ENCODE measurements at regions not wholly inside any gene's neighbourhood (a gene's known extent, or its start where the extent isn't known, plus 50 kb on each side); places are given as distances from the start of the nearest gene placed in this dataset.

DNA sequence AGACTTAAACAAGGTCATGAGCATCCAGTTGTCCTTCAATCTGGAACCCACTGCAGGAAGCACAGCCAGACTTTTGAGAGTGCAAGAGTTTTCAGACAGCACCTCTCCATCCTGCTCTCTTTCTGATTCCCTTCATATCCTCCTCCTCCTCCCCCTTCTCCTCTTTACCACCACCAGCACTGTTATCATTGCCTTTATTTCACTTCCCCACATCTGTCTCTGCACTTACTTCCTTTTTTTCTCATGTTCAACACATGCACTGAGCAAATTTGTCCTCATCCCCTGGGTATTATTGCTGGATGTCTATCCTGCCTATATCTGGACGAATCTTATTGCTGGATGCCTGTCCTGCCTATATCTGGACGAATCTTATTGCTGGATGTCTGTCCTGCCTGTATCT is 554.8 kb downstream of the DHX35 start:
- no peak for DNase-seq

DNA sequence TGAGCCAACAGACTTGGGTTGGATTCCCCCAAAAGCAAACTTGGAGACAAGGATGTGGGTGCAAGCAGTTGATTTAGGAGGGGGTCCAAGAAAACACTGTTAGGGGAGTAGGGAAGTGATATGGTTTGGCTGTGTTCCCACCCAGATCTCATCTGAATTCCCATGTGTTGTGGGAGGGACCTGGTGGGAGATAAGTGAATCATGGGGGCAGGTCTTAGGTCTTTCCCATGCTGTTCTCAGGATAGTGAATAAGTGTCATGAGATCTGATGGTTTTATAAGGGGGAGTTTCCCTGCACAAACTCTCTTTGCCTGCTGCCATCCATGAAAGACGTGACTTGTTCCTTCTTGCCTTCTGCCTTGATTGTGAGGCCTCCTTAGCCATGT is 542.6 kb downstream of the DHX35 start:
- no peak for DNase-seq

DNA sequence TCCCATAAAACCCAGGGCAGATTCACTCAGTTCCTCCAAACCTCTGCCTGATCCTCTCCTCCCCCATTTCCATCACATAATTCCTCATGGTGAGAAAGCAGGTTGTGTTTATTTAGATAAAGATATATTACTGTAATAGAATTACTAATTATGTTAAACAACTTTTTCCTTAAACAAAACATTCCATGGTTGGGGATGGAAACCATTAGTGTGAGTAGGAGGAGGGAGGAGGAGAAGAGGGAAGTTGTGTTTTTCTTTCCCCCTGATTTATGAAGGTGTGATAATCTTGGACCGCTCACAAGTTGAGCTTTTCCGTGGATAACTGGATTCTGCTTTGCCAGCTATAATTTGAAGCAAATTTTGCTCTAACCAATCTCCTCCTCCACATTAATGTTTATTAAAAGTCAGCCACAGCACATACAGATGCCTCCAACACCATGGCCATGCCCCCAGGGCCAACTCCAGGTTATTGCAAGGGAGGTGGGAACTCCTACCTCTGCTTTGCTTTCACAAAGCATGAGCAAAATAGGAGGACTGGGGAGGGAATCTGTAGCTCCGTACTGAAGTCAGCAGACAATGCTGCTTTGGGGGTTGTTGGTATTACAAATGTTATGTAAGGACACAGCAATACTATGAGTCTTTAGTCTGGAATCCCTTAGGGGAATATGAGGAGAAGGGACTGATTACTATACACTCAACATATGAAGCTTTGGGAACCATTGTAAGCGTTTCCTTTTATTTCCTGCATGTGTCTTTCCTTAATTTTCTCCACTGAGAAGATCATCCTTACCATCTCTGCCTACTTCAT is 542.0 kb downstream of the DHX35 start:
- DNase-seq, result no peak

DNA sequence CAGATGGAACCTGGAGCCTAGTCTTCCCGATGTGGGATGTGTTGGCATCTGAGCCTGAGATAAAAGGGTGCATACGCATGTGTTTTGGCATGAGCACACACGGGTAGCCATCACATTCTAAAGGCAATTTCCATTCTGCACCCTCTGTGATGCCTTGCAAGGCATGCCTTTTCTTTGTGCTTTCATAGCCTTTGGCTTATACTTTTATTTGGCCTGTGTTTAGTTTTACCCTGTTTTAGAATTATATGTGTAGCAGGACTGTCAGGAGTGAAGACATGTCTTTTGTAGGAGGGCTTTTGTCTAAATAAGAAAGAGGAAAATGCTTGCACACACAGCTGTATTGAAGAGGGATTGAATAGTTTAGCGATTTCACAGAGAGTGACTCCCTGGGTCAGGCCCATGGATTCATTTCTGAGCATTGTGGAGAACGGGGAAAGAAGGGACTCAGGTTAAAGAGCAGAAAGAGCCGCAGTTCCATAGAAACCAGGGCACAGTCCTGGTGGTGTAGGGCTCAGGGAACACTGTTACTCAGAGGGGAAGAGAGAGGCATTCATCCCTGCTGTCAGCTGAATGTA is 530.2 kb downstream of the DHX35 start:
- DNase-seq, result no peak

DNA sequence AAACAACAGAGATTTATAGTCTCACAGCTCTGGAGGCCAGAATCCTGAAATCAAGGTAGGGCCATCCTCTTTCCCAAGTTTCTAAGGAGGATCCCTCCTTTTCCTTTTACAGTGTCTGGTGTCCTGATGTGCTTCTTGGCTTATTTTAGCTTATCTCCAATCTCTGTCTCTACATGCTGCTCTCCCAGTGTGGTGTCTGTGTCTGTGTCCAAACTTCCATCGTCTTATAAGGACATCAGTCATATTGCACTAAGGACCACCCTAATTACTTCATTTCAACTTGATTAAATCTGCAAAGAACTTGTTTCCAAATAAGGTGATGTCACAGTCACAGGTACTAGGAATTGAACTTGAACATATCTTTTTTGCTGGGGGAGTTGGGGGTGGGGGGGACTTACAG is 529.6 kb downstream of the DHX35 start:
- DNase-seq, result no peak

DNA sequence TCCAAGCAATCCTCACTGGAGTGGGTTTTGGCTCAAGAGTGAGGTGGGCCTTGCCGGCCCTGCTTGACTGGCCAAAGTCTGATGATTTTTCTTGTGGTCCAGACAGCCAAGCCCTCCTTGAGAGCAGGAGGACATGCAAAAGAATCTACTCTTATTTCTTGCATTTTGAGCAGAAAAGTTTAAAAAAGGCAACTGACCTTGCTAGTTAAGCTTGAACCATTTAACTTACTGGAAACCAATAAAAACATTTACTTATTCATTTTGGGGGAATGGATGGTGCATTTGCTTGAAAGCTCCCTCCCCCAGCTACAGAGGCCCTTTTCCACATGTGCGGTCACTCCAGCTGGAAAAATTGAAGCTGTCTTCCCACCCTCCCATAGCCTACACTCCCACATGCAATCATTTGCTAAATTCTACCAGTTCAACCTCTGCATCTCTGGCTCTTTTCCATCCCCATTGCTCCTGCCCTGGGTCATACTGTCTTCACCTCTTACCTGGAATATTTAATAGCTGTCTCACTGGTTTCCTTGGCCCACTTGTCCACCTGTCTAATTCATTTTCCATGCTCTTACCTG is 527.9 kb downstream of the DHX35 start:
- no peak for DNase-seq

DNA sequence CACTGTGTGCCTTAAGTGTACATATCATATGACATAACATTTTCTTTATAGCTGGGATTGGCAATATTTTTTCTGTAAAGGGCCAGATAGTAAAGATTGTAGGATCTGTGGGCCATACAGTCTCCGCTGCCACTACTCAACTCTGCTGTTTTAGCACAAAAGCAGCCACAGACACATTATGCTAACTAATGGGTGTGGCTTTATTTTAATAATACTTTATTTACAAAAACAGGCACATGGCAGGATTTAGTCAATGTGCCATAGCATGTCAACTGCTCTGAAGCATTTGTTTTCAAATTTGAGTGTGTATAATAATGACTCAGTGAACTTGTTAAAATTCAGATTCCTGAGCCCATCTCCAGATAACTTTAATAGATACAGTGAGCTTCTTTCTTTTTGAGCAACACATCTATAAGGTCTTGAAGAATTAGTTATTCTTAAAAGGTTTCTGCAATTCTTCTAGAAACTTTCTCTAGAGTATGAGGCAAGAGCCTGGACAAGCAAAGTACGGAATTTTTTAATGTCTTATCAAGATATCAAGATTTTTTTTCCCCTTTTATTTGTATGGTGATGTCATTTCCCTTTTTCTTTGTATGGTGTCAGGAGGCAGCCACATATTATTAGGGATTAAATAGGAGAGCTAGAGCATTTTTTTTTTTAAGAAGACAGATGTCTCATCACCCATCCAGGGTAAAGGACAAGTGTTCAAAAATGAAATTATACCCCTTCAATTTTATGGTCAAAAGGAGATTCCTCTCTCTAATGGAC is 518.3 kb downstream of the DHX35 start:
- no peak for DNase-seq

DNA sequence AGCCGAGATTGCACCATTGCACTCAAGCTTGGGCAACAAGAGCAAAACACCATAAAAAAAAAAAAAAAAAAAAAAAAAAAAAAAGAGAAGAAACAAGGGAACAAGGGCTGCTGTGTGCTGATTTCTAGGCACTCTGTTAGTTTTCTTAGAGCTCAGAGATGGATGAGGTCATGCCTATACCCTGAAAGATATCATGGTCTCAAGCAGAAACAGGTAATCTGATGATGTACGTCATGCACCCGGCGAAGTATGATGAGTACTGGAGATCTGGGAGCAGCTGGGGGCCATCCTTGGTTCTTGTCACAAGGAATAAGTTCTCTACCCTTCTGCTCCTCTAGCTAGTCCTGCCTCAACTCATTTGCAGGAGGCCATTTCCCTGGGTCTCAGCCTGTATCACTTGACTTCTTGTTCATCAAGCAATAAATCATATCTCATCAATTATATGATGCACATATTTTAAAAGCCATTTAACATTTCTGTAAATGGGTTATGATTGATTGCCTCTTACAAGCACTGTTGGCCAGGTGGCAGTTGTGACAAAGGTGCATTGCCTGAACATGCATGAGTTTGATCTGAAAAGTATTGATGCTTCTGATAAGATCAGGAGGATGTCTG is 517.2 kb downstream of the DHX35 start:
- DNase-seq, result no peak

DNA sequence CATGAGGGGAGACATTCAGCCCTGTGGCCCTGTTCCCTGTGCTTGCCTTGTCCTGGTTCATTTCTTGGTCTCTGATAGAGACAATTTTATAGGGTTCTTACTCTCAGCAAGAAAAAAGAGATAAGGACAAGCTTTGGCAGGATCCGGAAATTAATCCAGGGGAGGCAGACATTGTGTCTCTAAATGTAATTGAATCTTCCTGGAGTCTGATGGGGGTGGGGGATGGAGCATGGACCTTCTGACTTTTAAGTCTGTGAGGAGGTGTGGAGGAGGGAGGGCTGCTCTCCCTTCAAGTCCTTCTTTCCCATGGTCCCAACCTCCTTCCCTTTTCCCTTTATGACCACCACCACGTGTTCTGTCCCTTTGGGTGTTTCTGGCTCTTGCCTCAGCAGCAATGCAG is 512.7 kb downstream of the DHX35 start:
- no peak for DNase-seq

DNA sequence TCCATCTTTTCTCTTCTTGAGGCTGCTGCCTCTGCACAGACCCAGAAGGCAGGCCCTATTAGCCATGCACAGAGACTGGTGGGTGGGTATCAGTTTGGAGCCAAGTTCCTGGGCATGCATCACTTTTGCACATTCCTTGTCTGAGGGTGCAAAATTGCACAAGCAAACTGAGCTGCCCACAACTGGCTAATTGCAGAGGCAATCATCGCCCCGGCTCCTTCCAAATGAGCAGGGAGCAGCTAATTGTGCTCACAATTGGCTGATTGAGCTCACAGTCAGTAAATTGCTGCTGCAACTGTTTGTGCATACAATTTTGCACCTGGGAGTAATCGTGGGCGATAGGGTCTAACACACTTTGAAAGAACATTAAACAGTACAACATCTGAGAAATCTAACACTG is 511.4 kb downstream of the DHX35 start:
- DNase-seq, result no peak

DNA sequence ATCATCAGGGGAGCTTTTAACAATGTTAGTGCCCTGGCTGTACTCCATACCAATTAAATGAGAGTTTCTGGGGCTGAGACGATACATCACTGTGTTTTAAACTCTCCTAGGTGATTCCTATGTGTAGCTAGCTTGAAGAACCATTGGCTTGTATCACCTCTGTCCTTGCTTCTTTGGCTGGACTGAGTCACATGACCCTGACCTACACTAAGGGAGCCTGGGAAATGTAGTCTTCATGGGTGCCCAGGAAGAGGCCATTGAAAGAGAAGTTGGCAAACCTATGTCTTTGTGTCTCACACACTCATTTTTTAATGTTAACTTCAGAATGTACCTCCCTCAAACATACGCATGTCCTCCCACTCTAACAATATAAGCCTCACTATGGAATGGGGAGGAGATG is 506.6 kb downstream of the DHX35 start:
- no peak for DNase-seq

DNA sequence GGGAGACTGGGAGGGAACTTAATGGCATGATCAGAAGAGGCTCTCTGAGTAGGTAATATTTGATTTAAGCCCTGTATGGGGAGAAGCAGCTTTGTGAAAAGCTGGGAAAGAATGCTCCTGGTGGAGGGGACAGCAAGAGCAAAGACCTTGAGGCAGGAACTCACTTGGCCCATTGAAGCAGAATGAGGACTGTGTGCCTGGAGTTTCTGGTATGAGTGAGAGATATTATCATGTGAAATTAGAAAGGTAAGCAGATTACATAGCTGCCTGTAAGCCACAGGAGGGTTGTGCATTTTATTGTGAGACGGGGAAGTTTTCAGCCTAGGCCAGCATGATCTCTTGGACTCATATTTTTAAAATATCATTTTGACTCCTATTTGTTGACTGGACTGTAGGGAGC is 502.1 kb downstream of the DHX35 start:
- DNase-seq, result no peak

DNA sequence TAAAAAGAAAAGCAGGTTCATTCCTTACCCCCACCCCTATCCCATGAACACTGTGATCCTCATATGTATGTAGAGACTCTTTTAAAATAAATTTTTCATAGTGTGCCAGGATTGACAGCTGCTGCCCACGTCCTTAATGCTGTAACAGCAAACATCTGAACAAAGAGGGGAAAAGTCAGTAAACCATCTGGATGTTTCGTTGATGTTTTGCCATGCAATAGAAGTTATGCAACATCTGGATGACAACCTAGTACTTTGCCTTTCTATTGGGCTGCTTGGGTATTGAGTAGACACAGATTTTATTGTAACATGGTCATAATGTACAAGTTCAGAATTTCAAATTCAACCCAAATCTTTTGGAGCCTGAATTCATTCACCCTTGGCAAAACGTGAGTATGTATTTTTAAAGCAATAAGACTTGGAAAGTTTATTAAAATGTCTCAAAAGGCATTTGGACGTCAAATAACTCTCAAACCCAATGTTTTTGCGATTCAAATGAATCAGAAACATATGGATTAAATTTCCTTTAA is 500.3 kb downstream of the DHX35 start:
- DNase-seq, result no peak

DNA sequence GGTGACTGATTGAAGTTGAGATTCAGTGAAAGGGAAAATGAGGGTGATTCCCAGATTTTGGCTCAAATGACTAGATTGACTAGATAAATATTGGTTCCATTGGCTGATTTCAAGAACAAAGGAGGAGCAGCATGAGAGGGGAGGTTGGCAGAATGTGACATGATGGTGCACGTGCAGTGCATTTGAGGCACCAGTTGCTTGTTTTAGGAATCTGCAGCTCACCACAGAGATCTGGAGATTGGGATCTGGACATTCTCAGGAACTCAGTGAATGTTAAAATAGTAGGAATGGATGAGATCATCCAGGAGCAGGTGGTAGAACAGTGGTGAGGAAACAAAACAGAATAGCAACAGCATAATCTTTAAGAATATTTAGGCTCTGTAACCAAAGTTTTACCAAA is 496.3 kb downstream of the DHX35 start:
- DNase-seq, result no peak

DNA sequence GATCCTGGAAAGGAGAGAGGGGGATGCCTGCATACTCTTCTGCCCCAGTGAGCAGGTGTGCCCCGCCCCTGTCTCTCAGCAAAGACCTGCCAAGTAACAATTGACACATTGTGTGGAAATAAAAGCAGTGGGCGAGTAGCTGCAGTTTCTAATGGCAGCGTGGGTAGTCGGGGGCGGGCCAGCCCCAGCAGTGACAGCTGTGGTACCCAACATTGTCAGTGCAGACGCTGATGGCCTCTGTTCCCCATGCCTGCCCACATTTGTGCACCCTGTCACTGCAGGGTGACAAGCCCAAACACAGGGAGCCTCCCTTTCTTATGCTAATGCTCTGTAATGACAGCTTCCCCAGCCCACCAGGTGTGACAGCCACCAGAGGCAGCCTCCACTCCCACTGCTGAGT is 491.7 kb downstream of the DHX35 start:
- DNase-seq, result no peak

DNA sequence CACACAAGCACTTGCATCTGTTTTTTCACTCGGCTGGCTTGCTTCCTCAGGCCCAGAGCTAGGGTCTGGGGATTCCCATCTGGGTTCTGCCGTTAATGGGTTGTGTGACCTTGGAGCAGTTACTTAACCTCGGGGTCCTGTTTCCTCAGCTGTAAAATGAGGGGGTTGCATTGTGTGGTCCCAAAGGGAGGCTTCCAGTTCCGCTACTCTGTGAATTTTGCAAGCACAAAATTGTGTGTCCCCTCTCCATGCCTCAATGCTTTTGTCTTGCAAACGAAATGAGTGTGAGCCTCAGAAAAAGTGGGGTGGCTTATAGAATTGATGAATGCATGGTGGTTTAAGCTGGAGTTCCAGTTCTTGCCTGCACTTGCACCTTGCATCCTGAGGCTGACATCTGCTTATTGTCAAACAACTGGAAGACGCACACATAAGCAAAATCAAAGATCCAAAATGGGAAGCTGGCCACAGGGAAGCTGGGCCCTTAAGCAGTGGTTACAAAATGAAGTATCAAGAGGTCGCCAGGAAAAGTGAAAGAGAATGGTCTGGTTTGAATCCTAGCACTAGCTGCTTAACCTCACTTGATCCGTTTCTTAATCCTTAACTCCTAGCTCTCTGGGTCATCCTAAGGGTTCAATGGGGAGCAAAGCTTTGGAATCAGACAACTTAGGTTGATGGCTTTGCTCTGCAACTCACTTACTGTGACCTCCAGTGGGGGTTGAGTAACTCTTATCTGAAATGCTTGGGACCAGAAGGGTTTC is 490.6 kb downstream of the DHX35 start:
- DNase-seq, result no peak

DNA sequence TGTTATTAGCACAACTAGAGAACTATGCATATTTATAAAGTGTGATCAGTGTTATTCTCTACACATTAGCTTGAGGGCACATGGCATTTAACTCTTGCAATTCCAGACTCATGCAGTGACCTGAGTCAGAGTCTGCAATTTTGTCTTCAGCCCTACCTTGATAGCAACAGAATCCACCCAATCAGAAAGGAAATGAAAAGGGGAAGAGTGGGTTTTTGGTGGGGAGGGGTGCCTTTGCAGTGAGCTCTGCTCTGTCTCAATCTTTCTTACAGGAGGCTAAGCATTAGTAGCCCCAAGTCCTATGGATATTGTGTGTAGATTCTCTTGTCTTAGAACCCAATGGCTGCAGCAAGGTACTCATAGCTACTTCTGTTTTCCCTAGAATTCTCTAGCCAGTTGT is 489.2 kb downstream of the DHX35 start:
- no peak for DNase-seq

DNA sequence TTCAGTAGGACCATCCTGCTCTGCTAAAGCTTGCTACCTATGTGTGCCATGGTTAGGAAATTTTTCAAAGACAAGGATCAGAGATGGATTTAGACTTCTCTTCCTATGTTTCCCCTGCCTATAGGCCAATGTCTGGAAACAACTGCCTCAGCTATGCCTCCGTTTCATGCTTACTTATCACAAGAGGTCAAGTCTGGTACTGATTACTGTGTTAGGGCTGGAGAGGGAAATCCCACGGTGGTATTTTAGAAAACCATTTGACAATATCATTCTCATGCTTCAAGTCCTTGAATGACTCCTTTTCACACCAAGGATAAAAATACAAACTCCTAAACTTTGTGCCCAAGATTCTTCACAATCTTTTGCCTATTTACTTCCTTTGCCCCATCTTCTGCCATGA is 484.3 kb downstream of the DHX35 start:
- DNase-seq, result no peak

DNA sequence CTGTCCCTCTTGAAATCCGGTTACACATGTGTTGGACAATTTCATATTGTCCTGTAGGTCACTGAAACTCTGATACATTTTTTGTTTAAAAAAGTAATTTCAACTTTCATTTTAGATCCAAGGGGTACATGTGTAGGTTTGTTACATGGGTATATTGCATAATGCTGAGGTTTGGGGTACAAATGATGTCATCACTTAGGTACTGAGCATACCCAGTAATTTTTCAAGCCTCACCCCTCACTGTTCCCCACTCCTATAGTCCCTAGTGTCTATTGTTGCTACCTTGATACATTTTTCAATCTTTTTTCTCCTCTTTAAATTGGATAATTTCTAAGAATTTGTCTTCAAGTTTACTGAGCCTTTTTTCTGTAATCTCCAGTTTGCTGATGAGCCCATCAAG is 483.0 kb downstream of the DHX35 start:
- no peak for DNase-seq

DNA sequence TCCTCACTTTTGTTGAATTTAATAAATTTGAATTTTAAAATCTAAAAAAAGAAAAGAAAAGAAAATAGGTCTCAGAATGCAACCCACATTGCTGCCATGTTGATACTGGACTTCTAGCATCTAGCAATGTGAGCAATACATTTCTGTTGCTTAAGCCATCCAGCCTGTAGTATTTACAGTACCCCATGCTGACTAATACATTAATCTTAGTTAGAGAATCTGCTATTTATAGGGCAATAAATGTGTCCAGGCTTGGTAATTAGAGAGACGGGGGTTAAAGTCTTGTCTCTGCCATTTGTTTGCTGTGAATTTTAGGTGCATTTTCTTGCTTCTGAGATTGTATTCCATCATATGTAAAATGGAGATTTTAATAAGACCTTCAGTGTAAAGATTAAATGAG is 471.3 kb downstream of the DHX35 start:
- no peak for DNase-seq

DNA sequence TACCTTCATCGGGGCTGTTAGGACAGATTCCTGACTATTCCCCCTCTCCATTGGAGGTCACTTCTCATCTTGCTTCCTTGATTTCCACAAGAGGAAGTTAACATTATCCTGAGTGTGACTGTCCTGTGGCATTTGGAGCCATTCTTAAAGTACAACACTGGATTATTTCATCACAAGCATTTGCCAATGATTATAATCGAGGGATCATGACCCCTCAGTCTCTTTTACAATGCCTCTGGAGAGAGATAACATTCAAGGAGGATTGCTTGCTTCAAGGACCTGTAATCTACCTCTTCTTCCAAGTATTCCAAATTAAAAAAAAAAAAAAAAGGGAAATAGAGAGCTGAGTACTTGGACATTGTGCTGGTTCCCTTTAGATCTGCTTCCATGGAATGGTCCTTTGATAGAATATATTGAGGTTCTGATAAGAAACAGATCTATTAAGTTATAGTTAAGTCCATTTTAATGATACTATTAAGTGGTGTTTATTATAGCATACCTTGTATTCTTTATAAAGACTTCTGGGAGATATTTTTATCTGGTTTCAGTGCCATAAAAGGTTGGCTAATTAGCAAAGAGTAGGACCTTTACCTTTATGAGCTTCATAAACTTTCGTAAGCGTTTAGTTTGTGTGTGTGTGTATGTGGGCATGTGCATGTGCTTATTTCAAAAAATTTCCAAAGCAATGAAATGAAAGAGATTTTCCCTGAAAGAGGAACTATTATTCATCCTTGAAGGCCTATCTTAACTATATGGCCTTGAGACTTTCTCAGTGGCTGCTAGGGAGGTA is 469.1 kb downstream of the DHX35 start:
- DNase-seq, result no peak

DNA sequence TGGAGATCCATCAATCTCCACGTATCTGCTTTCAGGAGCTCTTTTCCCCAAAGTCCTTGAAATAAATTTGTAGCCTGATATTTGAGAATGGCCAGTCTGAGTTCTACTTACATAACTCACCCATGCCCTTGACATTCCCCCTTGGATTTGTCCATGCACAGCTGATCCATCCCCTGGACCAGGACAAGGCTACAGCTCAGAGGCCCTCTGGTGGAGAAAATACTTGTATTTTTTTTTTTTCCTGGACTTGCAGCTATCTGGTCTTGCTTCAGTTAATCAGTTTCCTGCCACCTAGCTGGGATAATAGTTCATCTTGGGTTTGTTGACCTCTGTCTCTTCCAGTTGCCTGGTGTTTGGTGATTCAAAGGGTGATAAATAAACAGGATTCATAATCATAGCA is 467.6 kb downstream of the DHX35 start:
- no peak for DNase-seq
